ENCODE measurements at regions not wholly inside any gene's neighbourhood (a gene's known extent, or its start where the extent isn't known, plus 50 kb on each side); places are given as distances from the start of the nearest gene placed in this dataset.
"Not testable (repeated sequence)": the region's sequence is repeated elsewhere in the genome, so short reads cannot be mapped to it uniquely, and the experiment has no call there.

DNA sequence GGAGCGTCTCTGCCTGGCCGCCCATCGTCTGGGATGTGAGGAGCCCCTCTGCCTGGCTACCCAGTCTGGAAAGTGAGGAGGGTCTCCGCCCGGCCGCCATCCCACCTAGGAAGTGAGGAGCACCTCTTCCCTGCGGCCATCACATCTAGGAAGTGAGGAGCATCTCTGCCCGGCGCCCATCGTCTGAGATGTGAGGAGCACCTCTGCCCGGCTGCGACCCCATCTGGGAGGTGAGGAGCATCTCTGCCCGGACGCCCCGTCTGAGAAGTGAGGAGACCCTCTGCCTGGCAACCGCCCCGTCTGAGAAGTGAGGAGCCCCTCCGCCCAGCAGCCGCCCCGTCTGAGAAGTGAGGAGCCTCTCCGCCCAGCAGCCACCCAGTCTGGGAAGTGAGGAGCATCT is 84.5 kb downstream of the IDS start:
- H3K9me3 ChIP-seq; DNase-seq; H3K36me3 ChIP-seq; H3K4me1 ChIP-seq; H3K27ac ChIP-seq; H3K27me3 ChIP-seq; intact Hi-C loops (cut with DNase I; ENCODE audit: low total_unique reads); H3K4me3 ChIP-seq: not testable (repeated sequence)

DNA sequence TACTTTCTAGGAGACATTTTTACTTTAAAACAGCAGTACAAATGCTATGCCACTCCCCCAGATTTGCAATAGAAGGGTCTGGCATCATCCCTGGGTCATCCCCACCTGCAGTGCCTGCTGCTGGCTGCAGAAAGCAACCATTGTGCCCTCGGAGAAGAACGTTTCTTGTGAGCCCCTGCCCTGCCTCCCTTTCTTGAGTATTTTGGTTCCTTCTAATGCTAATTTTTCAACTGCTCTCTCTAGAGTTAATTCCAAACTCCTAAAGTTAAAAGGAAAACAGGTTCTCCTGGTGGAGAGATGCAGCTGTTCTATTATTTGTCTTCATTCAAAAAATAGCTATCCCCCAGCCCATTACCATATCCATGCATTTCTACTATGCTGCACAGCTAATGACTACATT is 107.1 kb downstream of the IDS start:
- no peaks in the 10 kb centered on the region for H3K4me1 ChIP-seq
- H3K27me3 ChIP-seq = no peaks in the 10 kb centered on the region
- intact Hi-C loops (cut with DNase I; ENCODE audit: low total_unique reads) = no loop called here
- no peak for TF ChIP-seq POLR2A (IDR thresholded peaks at IDR 0.05)
- TF ChIP-seq, protein P1, sequence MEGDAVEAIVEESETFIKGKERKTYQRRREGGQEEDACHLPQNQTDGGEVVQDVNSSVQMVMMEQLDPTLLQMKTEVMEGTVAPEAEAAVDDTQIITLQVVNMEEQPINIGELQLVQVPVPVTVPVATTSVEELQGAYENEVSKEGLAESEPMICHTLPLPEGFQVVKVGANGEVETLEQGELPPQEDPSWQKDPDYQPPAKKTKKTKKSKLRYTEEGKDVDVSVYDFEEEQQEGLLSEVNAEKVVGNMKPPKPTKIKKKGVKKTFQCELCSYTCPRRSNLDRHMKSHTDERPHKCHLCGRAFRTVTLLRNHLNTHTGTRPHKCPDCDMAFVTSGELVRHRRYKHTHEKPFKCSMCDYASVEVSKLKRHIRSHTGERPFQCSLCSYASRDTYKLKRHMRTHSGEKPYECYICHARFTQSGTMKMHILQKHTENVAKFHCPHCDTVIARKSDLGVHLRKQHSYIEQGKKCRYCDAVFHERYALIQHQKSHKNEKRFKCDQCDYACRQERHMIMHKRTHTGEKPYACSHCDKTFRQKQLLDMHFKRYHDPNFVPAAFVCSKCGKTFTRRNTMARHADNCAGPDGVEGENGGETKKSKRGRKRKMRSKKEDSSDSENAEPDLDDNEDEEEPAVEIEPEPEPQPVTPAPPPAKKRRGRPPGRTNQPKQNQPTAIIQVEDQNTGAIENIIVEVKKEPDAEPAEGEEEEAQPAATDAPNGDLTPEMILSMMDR (IDR thresholded peaks at IDR 0.05) = no peak
- no peaks in the 10 kb centered on the region for H3K9me3 ChIP-seq
- no peak for DNase-seq
- H3K4me3 ChIP-seq = no peak overlapping the region
- no peaks in the 10 kb centered on the region for H3K36me3 ChIP-seq
- no peak overlapping the region for H3K27ac ChIP-seq

DNA sequence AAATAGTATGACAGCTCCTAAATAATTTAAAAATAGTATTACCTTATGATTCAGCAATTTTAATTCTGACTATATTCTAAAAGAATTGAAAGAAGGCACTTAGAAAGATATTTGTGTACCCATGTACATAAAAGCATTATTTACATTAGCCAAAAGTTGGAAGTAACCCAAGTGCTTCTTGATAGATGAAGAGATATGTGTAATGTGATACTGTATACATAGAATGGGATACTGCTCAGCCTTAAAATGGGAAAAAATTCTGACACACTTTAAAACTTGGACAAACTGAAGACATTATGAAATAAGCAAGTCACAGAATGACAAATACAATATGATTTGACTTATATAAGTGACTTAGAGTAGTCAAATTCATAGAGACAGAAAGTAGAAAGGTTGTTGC is 112.2 kb downstream of the IDS start:
- no peak overlapping the region for H3K27ac ChIP-seq
- no peak for DNase-seq
- H3K36me3 ChIP-seq = no peaks in the 10 kb centered on the region
- no peak for TF ChIP-seq POLR2A (IDR thresholded peaks at IDR 0.05)
- TF ChIP-seq, protein P1 (IDR thresholded peaks at IDR 0.05) = no peak
- intact Hi-C loops (cut with DNase I; ENCODE audit: low total_unique reads) = no loop called here
- no peaks in the 10 kb centered on the region for H3K9me3 ChIP-seq
- no peak overlapping the region for H3K4me3 ChIP-seq
- no peaks in the 10 kb centered on the region for H3K27me3 ChIP-seq
- no peaks in the 10 kb centered on the region for H3K4me1 ChIP-seq

DNA sequence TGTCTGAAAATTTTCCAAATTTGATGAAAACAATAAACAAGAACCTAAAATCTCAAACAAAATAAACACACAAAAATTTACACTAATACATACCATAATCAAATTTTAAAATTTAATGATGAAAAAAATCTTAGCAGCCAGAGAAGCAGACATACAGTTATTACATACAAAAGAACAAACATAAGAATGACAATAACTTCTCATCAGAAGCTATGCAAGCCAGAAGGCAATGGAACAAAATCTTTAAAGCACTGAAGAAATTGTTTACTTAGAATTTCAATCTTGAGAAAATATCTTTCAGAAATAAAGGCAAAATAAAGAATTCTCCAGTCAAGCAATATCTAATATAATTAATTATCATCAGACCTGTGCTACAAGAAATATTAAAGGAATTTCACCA is 121.3 kb downstream of the IDS start:
- H3K4me3 ChIP-seq = no peak overlapping the region
- no peaks in the 10 kb centered on the region for H3K36me3 ChIP-seq
- H3K27ac ChIP-seq = no peak overlapping the region
- DNase-seq = no peak
- intact Hi-C loops (cut with DNase I; ENCODE audit: low total_unique reads) = no loop called here
- H3K4me1 ChIP-seq = no peaks in the 10 kb centered on the region
- no peaks in the 10 kb centered on the region for H3K27me3 ChIP-seq
- H3K9me3 ChIP-seq = no peaks in the 10 kb centered on the region
- TF ChIP-seq, protein P1 (IDR thresholded peaks at IDR 0.05) = no peak
- TF ChIP-seq POLR2A (IDR thresholded peaks at IDR 0.05) = no peak

DNA sequence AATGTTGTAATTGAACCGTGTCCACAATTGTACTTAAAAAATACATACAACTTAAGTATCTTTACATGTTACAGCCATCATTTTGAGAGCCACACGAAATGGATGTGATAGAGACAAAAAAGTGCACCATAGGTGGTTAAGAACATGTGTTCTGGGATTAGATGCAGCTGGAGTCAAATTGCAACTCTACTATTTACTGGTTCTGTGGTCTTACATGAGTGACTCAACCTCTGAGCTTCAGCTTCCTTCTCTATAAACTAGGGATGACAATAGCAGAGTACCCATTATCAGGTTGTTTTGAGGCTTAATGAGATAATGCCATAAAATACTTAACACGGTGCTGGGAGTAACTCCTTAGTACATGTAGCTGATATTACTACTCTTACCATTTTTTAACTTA is 130.4 kb downstream of the IDS start:
- TF ChIP-seq, protein P1 (IDR thresholded peaks at IDR 0.05) = no peak
- no peak for TF ChIP-seq POLR2A (IDR thresholded peaks at IDR 0.05)
- intact Hi-C loops (cut with DNase I; ENCODE audit: low total_unique reads) = no loop called here
- Histone ChIP-seq H3K4me3 (no peak overlapping the region), H3K36me3 (no peaks in the 10 kb centered on the region), H3K9me3 (no peaks in the 10 kb centered on the region), H3K4me1 (no peaks in the 10 kb centered on the region), H3K27me3 (no peaks in the 10 kb centered on the region), H3K27ac (no peak overlapping the region)
- no peak for DNase-seq

DNA sequence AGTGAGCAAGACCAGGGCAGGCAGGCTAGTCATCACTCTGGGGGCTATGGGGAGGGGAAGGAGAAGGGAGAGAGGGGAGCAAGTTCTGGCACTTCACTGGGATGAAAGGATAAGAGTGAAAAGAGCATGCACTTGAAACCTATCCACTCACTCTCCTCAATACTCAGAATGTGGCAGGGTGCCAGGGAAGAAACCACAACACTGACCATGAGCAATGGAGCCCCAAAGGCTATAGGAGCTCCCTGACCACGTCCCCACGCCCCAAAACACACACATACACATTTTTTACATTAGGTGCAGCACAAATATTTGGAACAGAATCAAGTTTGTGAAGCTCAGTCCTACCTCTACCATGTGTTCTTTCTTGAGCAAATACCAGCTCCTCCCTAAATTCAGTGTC is 132.2 kb downstream of the IDS start:
- intact Hi-C loops (cut with DNase I; ENCODE audit: low total_unique reads) = no loop called here
- Histone ChIP-seq H3K27ac (no peak overlapping the region), H3K4me1 (no peaks in the 10 kb centered on the region), H3K9me3 (no peaks in the 10 kb centered on the region), H3K4me3 (no peak overlapping the region), H3K36me3 (no peaks in the 10 kb centered on the region), H3K27me3 (no peaks in the 10 kb centered on the region)
- DNase-seq = no peak
- no peak for TF ChIP-seq POLR2A (IDR thresholded peaks at IDR 0.05)
- TF ChIP-seq, protein P1 (IDR thresholded peaks at IDR 0.05) = no peak
